ENCODE measurements at regions not wholly inside any gene's neighbourhood (a gene's known extent, or its start where the extent isn't known, plus 50 kb on each side); places are given as distances from the start of the nearest gene placed in this dataset.

DNA sequence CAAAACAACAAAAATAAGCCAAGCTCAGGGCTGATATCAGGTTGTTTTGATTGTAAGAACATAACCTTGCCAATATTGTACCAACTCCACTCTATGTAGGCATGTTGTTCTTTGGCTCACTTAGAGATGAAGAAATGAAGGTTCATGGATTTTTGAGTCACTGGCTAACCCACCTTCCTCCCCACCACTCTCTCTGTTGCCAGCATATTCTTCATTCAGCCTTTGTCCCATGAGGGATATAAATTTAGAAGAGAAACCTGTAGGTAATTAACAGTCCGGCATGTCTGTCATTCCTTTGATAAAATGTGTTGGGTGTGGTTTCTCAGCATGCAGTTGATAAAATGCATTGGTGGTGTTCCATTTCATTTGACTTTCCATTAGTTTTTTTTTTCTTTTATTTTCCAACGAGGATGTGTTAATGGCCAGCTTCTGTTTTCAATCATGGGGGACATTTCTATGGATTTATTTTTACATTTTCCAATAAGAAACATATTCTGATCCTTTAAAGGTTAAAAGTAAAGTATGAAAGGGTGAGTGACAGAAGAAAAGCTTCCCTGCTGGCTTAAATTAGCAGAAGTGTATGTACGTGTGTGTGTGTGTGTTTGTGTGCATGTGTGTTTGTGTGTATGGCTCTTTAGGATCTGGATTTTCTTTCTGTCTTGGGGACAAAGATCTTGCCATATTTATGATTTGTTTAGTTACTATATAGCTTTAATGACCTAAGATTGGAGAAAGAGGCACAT lies 166.2 kb upstream of the KCNJ16 start:
- intact Hi-C loops (cut with DNase I) = no loop called here
- no peak for DNase-seq

DNA sequence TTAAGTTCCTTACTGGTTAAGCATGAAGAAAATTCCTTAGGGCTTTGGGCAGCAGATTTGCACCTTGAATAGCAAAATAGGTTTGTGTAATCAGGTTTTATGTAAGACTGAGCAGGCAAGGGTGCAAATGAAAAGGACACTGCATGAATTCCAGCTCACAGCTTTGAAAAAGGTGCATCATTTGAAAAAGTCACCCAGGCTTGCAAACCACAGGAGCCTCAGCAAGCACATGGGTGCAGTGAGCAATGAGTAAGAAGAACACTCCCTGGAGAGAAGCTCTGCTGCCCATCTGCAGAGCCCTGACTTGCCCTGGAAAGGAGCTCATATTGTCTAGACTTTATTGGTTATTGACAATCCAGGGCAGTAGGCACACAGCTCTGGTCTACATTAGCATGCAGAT lies 165.6 kb upstream of the KCNJ16 start:
- no peak for DNase-seq
- intact Hi-C loops (cut with DNase I) = no loop called here

GRCh38 chr17:69912805-69913204 lies 162.2 kb upstream of the KCNJ16 start:
- intact Hi-C loops (cut with DNase I) = no loop called here
- no peak for DNase-seq

DNA sequence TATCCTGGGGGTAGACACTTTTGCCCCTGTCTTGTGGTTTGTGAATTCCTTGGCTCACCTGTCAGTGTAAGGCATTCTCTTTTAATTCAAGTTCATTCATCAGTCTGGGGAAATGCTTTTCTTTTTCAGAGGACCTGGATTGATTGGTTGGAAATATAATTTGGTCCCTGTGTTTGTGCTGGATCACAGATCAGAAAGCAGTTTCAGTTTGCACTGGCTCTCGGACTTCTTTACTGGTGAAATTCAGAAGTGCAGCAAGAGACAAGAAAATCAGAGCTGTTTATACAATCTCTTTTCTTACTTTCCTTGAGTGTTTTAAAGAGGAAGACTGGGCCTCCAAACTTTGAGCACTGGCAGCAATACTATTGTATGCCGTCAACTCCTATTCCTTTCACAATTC lies 161.8 kb upstream of the KCNJ16 start:
- peak in 1 of 42 donors; percentile 5 for DNase-seq
- intact Hi-C loops (cut with DNase I) = no loop called here

- intact Hi-C loops (cut with DNase I) = no loop called here
- no peak for DNase-seq
Observed at GRCh38 chr17:69913616-69914015, 161.4 kb upstream of the KCNJ16 start.

DNA sequence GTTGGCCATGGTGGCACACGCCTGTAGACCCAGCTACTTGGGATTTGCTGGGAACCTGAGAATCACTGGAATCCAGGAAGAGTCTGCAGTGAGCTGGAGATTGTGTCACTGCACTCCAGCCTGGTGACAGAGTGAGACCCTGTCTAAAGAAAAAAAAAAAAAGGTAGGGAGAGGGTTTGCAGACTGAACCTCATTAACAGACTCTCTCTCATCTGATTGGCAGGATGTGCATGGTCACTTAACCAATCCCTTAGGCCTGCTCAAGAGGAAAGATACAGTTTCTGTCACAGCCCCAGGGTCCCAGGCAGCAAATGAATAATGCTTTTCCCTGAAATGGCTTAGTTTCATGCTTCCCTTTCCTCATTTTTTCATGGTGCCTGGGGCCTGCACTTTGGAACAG lies 160.5 kb upstream of the KCNJ16 start:
- intact Hi-C loops (cut with DNase I) = no loop called here
- no peak for DNase-seq

DNA sequence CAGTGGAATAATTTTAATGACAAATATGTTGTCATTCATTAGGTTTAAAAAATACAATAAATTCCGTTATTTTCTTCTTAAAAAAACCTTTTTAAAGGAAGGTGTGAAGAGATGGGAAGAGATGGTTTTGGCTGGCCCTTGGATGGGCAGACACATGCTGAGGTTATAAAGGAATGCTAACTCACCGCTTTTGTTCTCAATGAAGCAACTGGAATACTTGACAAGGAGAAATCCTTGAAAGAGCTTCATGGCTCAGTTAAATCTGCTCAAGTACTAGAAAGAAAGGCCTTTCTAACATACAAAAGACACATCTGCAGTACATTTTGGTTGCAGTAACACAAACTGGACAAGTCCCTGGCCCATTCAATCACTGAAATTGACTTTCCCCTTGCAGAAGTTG lies 158.3 kb upstream of the KCNJ16 start:
- intact Hi-C loops (cut with DNase I) = no loop called here
- DNase-seq = no peak

GRCh38 chr17:69918164-69918563 lies 156.9 kb upstream of the KCNJ16 start:
- no peak for DNase-seq
- intact Hi-C loops (cut with DNase I) = no loop called here

- no peak for DNase-seq
- intact Hi-C loops (cut with DNase I) = no loop called here
Observed at GRCh38 chr17:69919789-69920188, 155.2 kb upstream of the KCNJ16 start.

DNA sequence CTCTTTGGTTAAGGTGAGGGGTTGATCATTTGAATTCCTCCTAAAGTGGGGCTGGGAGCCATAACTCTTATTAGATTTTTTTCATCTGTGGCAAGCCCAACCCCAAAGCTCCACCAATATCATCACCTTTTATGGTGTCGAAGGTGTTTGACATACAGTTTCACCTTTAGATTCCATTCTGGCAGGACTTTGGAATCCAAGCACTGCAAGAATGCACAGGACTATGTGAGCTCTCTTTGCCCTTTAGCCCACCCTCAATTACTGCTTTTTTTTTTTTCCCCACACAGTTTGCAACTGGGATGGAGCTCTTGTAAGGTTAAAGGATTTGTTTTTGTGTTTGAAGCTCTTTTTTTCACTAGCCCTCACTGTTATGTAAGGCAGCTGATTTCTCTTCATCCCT lies 154.0 kb upstream of the KCNJ16 start:
- intact Hi-C loops (cut with DNase I) = no loop called here
- DNase-seq = no peak

GRCh38 chr17:69928611-69929010 lies 146.4 kb upstream of the KCNJ16 start:
- no peak for DNase-seq
- intact Hi-C loops (cut with DNase I) = no loop called here

- intact Hi-C loops (cut with DNase I) = no loop called here
- no peak for DNase-seq
Observed at GRCh38 chr17:69936996-69937395, 138.0 kb upstream of the KCNJ16 start.

DNA sequence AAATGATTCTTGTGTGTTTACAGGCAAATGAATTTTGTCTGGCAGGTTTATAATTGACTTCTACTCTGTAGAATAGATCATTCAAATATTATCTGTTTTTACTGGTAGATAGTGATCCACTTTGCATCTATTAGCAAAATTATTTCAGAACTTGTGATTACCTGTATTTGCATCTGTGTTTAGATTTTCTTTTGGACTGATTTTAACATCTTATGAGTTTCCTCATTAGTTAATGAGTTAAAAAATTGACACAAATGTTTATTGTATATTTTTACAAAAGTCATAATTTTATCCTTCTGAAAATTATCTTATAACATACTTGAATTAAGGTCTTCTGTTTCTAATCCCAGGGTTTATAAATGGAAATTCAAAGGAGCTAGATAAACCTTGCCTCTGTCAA lies 132.0 kb upstream of the KCNJ16 start:
- intact Hi-C loops (cut with DNase I) = no loop called here

DNA sequence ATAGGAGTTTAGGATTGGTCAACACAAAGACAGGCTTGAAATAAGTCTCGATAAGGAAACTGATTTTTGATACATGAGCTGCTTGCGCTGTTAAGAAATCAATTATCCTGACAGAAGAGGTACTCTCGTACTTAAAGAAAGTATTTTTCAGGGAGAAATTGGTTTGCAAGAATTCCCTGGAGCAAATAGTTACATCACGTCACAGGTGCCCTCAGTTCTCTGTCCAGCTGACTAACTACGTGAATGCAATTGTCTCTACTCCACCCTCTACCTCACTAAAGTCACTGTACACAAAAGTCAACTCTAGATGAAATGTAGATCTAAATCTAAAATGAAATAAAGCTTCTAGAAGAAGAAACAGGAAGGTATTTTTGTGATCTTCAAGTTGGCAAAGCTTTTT lies 130.6 kb upstream of the KCNJ16 start:
- DNase-seq = no peak
- intact Hi-C loops (cut with DNase I) = no loop called here

More for the DNA sequence above, 132.0 kb upstream of the KCNJ16 start:
- no peak for DNase-seq

- intact Hi-C loops (cut with DNase I) = no loop called here
- no peak for DNase-seq
Observed at GRCh38 chr17:69945698-69946185, 129.3 kb upstream of the KCNJ16 start.

GRCh38 chr17:69947027-69947759 lies 127.8 kb upstream of the KCNJ16 start:
- no peak for DNase-seq
- intact Hi-C loops (cut with DNase I) = no loop called here

- no peak for DNase-seq
- intact Hi-C loops (cut with DNase I) = no loop called here
Observed at GRCh38 chr17:69948406-69948805, 126.6 kb upstream of the KCNJ16 start.

- intact Hi-C loops (cut with DNase I) = no loop called here
- DNase-seq = no peak
Observed at GRCh38 chr17:69949496-69949895, 125.5 kb upstream of the KCNJ16 start.

GRCh38 chr17:69949973-69950695 lies 124.9 kb upstream of the KCNJ16 start:
- intact Hi-C loops (cut with DNase I) = no loop called here
- no peak for DNase-seq

Measured in head of caudate nucleus (tissue), 42 donors.